ENCODE measurements at regions not wholly inside any gene's neighbourhood (a gene's known extent, or its start where the extent isn't known, plus 50 kb on each side); places are given as distances from the start of the nearest gene placed in this dataset.

- Histone ChIP-seq H3K9me2 (ENCODE audit: insufficient read depth) (no peaks in the 10 kb centered on the region), H3K36me3 (ENCODE audit: control insufficient read depth in 1 of 2, insufficient read depth in 2 of 2, low read length in 2 of 2) (no peaks in the 10 kb centered on the region), H4K20me1 (ENCODE audit: insufficient read depth) (no peaks in the 10 kb centered on the region), H3K4me3 (replicated peaks in 1 of 2; ENCODE audit: low read depth in 1 of 2, low read length in 2 of 2) (no peak overlapping the region), H3K27me3 (ENCODE audit: insufficient read depth, low read length) (no peaks in the 10 kb centered on the region), H3K4me2 (ENCODE audit: low read length) (no peak overlapping the region), H3K27ac (ENCODE audit: low read depth, low read length) (no peak overlapping the region), H3K79me2 (ENCODE audit: insufficient read depth, low read length) (no peaks in the 10 kb centered on the region), H3K4me1 (ENCODE audit: control insufficient read depth in 1 of 2, insufficient read depth in 2 of 2, low read length in 2 of 2) (no peaks in the 10 kb centered on the region), H3K9me3 (ENCODE audit: control insufficient read depth in 1 of 2, insufficient read depth in 1 of 2, low read depth in 1 of 2, low read length in 2 of 2) (peaks cover 3 to 7% of the 10 kb centered on the region in 2 experiments; a peak in 2 of 4 replicates), H2AFZ (ENCODE audit: low read depth, low read length, poor library complexity, severe bottlenecking) (no peak overlapping the region), H3K9ac (ENCODE audit: low read length) (no peak overlapping the region)
- ATAC-seq (no peak), DNase-seq (ENCODE audit: low read depth, low spot score) (no peak)
- POLR2A ChIA-PET: no interaction called here
- no TSS peak for BruUV-seq (replicated peaks)
- intact Hi-C loops (cut with micrococcal nuclease): no loop called here
- TF ChIP-seq ZNF274 (IDR thresholded peaks at IDR 0.05; ENCODE audit: low read depth, low read length): no peak
- no peak for TF ChIP-seq RAD21 (IDR thresholded peaks at IDR 0.05; ENCODE audit: low read depth)
- no peak for TF ChIP-seq ZBTB33 (IDR thresholded peaks at IDR 0.05; ENCODE audit: extremely low read depth, insufficient replicate concordance, low read length)
- TF ChIP-seq ATF3 (IDR thresholded peaks at IDR 0.05): no peak
- TF ChIP-seq MAX (IDR thresholded peaks at IDR 0.05): no peak
- TF ChIP-seq POLR2A (IDR thresholded peaks at IDR 0.05; ENCODE audit: borderline replicate concordance, extremely low read depth, insufficient read depth, insufficient read length): no peak
- TF ChIP-seq FOSL1 (IDR thresholded peaks at IDR 0.05; ENCODE audit: low read depth): no peak
- TF ChIP-seq SRF (IDR thresholded peaks at IDR 0.05; ENCODE audit: low read depth): no peak
- CTCF ChIA-PET: no interaction called here
- RAD21 ChIA-PET (ENCODE audit: low non-redundant PET in 1 of 2, low total read pairs in 2 of 2, uncharacterized antibody in 2 of 2, unreplicated experiment in 2 of 2): no interaction called here
Observed at GRCh38 chr18:43961722-43962121, 684.4 kb upstream of the SYT4 start.

GRCh38 chr18:43964666-43965065 is 687.4 kb upstream of the SYT4 start:
- no peak for DNase-seq (ENCODE audit: low read depth, low spot score)
- ChIA-PET CTCF (no interaction called here), POLR2A (no interaction called here), RAD21 (ENCODE audit: low non-redundant PET in 1 of 2, low total read pairs in 2 of 2, uncharacterized antibody in 2 of 2, unreplicated experiment in 2 of 2) (no interaction called here)
- Histone ChIP-seq H3K9me3 (ENCODE audit: control insufficient read depth in 1 of 2, insufficient read depth in 1 of 2, low read depth in 1 of 2, low read length in 2 of 2) (peaks cover 6 to 8% of the 10 kb centered on the region in 2 experiments; a peak in 2 of 4 replicates), H4K20me1 (ENCODE audit: insufficient read depth) (no peaks in the 10 kb centered on the region), H3K27ac (ENCODE audit: low read depth, low read length) (no peak overlapping the region), H3K79me2 (ENCODE audit: insufficient read depth, low read length) (no peaks in the 10 kb centered on the region), H3K4me1 (ENCODE audit: control insufficient read depth in 1 of 2, insufficient read depth in 2 of 2, low read length in 2 of 2) (no peaks in the 10 kb centered on the region), H3K4me3 (replicated peaks in 1 of 2; ENCODE audit: low read depth in 1 of 2, low read length in 2 of 2) (no peak overlapping the region), H3K27me3 (ENCODE audit: insufficient read depth, low read length) (no peaks in the 10 kb centered on the region), H3K36me3 (ENCODE audit: control insufficient read depth in 1 of 2, insufficient read depth in 2 of 2, low read length in 2 of 2) (no peaks in the 10 kb centered on the region), H3K9me2 (ENCODE audit: insufficient read depth) (no peaks in the 10 kb centered on the region), H3K4me2 (ENCODE audit: low read length) (no peak overlapping the region), H2AFZ (ENCODE audit: low read depth, low read length, poor library complexity, severe bottlenecking) (no peak overlapping the region), H3K9ac (ENCODE audit: low read length) (no peak overlapping the region)
- intact Hi-C loops (cut with micrococcal nuclease): no loop called here
- no peak for ATAC-seq
- BruUV-seq (replicated peaks): no TSS peak
- TF ChIP-seq ELF1 (IDR thresholded peaks at IDR 0.05; ENCODE audit: borderline replicate concordance, low read depth) (no peak), CEBPB (IDR thresholded peaks at IDR 0.05; ENCODE audit: low read depth) (no peak), SRF (IDR thresholded peaks at IDR 0.05; ENCODE audit: low read depth) (no peak), POLR2AphosphoS5 (IDR thresholded peaks at IDR 0.05; ENCODE audit: low read depth, low read length) (no peak), JUND (IDR thresholded peaks at IDR 0.05) (no peak), ZBTB33 (IDR thresholded peaks at IDR 0.05; ENCODE audit: extremely low read depth, insufficient replicate concordance, low read length) (no peak), SP1 (IDR thresholded peaks at IDR 0.05; ENCODE audit: low read depth) (no peak), EZH2 (IDR thresholded peaks at IDR 0.05) (no peak), CTCF (IDR thresholded peaks at IDR 0.05 in 2 of 3, conservative IDR thresholded peaks at IDR 0.05 in 1 of 3; ENCODE audit: borderline replicate concordance in 1 of 3, insufficient read depth in 1 of 3, low read depth in 2 of 3, low read length in 2 of 3) (no peak), YY1 (IDR thresholded peaks at IDR 0.05; ENCODE audit: extremely low read depth, insufficient replicate concordance, low read depth, low read length) (no peak)

All from HCT116 (cell line).